Endothelial cell (in vitro differentiated cells): ENCODE measurements at regions not wholly inside any gene's neighbourhood (a gene's known extent, or its start where the extent isn't known, plus 50 kb on each side); places are given as distances from the start of the nearest gene placed in this dataset.

Experiments used
- DNase-seq: peaks from one replicate; pipeline ENCODE4 v3.0.0; 2021; ENCODE audit warnings: low spot score
- H3K27ac Mint-ChIP-seq: one replicate; pipeline ENCODE4 v1.8.0; 2021; ENCODE audit warnings: mixed read lengths, inconsistent platforms; ENCODE audit not compliant: unreplicated experiment
- H3K27me3 Mint-ChIP-seq: one replicate; pipeline ENCODE4 v1.8.0; 2021; ENCODE audit warnings: mild to moderate bottlenecking, moderate library complexity, mixed read lengths, inconsistent platforms; ENCODE audit not compliant: unreplicated experiment
- H3K36me3 Mint-ChIP-seq: one replicate; pipeline ENCODE4 v1.8.0; 2021; ENCODE audit warnings: mild to moderate bottlenecking, low read depth, mixed read lengths, inconsistent platforms; ENCODE audit not compliant: unreplicated experiment
- H3K4me1 Mint-ChIP-seq: one replicate; pipeline ENCODE4 v1.8.0; 2021; ENCODE audit warnings: mild to moderate bottlenecking, mixed read lengths, inconsistent platforms; ENCODE audit not compliant: unreplicated experiment
- H3K4me3 Mint-ChIP-seq: one replicate; pipeline ENCODE4 v1.8.0; 2021; ENCODE audit warnings: mild to moderate bottlenecking, mixed read lengths, inconsistent platforms; ENCODE audit not compliant: unreplicated experiment
- H3K9me3 Mint-ChIP-seq: one replicate; pipeline ENCODE4 v1.8.0; 2021; ENCODE audit warnings: mixed read lengths, inconsistent platforms; ENCODE audit not compliant: unreplicated experiment
- CTCF ChIP-seq: fragments of 200-600 bp; sonication (generic); IDR thresholded peaks from one replicate; pipeline ENCODE4 v1.5.0; 2021; ENCODE audit warnings: antibody characterized with exemption; ENCODE audit not compliant: unreplicated experiment

- peaks cover 3% of the 10 kb centered on the region for H3K4me1 Mint-ChIP-seq
- H3K27ac Mint-ChIP-seq, result no peak overlapping the region
- no peaks in the 10 kb centered on the region for H3K36me3 Mint-ChIP-seq
- no peak for TF ChIP-seq CTCF
- H3K27me3 Mint-ChIP-seq, result peaks cover 5% of the 10 kb centered on the region
- no peaks in the 10 kb centered on the region for H3K9me3 Mint-ChIP-seq
- no peak for DNase-seq
- H3K4me3 Mint-ChIP-seq, result no peak overlapping the region
These were observed 71.9 kb upstream of the UBL3 start for GRCh38 chr13:29922281-29922821.

GRCh38 chr13:29921542-29921941, 71.1 kb upstream of the UBL3 start:
- H3K4me3 Mint-ChIP-seq, result no peak overlapping the region
- DNase-seq, result no peak
- H3K4me1 Mint-ChIP-seq, result peaks cover 3% of the 10 kb centered on the region
- no peaks in the 10 kb centered on the region for H3K9me3 Mint-ChIP-seq
- no peak for TF ChIP-seq CTCF
- no peak overlapping the region for H3K27ac Mint-ChIP-seq
- H3K27me3 Mint-ChIP-seq, result peaks cover 5% of the 10 kb centered on the region
- no peaks in the 10 kb centered on the region for H3K36me3 Mint-ChIP-seq

GRCh38 chr13:29920025-29920643, 69.7 kb upstream of the UBL3 start:
- TF ChIP-seq CTCF, result no peak
- no peak overlapping the region for H3K4me3 Mint-ChIP-seq
- DNase-seq, result no peak
- H3K9me3 Mint-ChIP-seq, result no peaks in the 10 kb centered on the region
- H3K27ac Mint-ChIP-seq, result no peak overlapping the region
- H3K36me3 Mint-ChIP-seq, result no peaks in the 10 kb centered on the region
- peaks cover 5% of the 10 kb centered on the region for H3K27me3 Mint-ChIP-seq
- H3K4me1 Mint-ChIP-seq, result peaks cover 3% of the 10 kb centered on the region

GRCh38 chr13:29918845-29919244, 68.4 kb upstream of the UBL3 start:
- Mint-ChIP-seq H3K4me1 (no peaks in the 10 kb centered on the region), H3K36me3 (no peaks in the 10 kb centered on the region), H3K27ac (no peak overlapping the region), H3K9me3 (no peaks in the 10 kb centered on the region), H3K27me3 (peaks cover 5% of the 10 kb centered on the region), H3K4me3 (no peak overlapping the region)
- DNase-seq, result no peak
- no peak for TF ChIP-seq CTCF

- Mint-ChIP-seq H3K9me3 (no peaks in the 10 kb centered on the region), H3K4me3 (no peak overlapping the region), H3K27ac (no peak overlapping the region), H3K27me3 (peaks cover 2% of the 10 kb centered on the region), H3K36me3 (no peaks in the 10 kb centered on the region), H3K4me1 (peaks cover 2% of the 10 kb centered on the region)
- no peak for TF ChIP-seq CTCF
- no peak for DNase-seq
These were observed 67.2 kb upstream of the UBL3 start for GRCh38 chr13:29917650-29918049.
